Stimulated activated CD8-positive, alpha-beta memory T cell treated with anti-CD3 and anti-CD28 coated beads, Interleukin-7, amount 100 ng/mL, for 1 hour (primary cell): ENCODE measurements at regions not wholly inside any gene's neighbourhood (a gene's known extent, or its start where the extent isn't known, plus 50 kb on each side); places are given as distances from the start of the nearest gene placed in this dataset.
"Not testable (repeated sequence)": the region's sequence is repeated elsewhere in the genome, so short reads cannot be mapped to it uniquely, and the experiment has no call there.

Source experiments
- DNase-seq, 2 donors: peaks; one replicate each; pipeline ENCODE4 v3.0.0-alpha.2; 2020; ENCODE audit warnings: low read depth in 2 of 2

GRCh38 chr17:51387986-51388385 lies 127.6 kb downstream of the UTP18 start:
- DNase-seq, result no peak

GRCh38 chr17:51389875-51390274 lies 129.5 kb downstream of the UTP18 start:
- no peak for DNase-seq

DNA sequence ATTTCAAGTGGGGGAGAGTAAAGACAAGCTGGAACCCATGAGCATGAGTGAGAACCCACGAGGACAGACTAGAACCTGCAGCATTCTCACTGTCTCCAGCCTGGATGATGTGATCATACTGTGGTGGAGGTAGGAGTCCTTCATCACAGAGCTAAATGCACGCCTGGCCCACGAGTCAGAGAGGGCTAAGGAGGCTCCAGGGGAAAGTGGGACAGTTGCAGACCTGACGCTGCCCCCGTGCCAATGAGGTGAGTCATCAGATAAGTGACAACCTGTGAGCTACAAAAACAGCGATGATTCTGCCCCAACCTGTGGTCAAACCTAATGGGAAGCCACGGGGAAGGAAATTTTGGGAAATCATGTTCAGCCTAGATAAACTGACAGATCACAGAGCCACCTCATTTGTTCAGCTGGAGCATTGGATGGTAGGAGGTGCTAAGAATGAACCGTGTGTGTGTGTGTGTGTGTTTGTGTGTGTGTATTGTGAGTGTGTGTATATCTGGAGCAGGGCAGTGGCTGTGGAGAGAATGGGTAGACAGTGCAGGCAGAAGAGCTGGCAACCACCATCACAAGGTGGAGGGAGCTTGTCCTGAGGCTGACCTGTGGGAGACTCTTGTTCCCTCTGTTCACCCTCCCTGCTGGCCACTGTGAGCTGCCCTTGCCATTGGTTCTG lies 131.8 kb downstream of the UTP18 start:
- DNase-seq, result no peak

- DNase-seq, result no peak
Measured at GRCh38 chr17:51395621-51396020, 135.3 kb downstream of the UTP18 start.

- no peak for DNase-seq
Measured at GRCh38 chr17:51397361-51398127, 137.2 kb downstream of the UTP18 start.

DNA sequence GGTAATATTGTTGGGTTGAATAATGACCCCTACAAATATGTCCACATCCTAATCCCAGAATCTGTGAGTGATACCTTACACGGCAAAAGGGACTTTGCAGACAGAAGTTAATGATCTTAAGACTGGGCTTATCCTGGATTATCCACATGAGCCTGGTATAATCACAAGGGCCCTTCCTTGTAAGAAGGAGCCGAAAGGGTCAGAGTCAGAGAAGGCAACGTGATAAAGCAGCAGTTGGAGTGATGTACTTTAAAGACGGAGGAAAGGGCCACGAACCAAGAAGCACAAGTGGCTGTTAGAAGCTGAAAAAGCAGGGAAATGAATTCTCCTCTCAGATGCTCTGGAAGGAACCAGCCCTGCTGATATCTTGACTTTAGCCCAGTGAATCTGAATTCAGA lies 137.8 kb downstream of the UTP18 start:
- no peak for DNase-seq

- no peak for DNase-seq
Measured at GRCh38 chr17:51398687-51399086, 138.3 kb downstream of the UTP18 start.

DNA sequence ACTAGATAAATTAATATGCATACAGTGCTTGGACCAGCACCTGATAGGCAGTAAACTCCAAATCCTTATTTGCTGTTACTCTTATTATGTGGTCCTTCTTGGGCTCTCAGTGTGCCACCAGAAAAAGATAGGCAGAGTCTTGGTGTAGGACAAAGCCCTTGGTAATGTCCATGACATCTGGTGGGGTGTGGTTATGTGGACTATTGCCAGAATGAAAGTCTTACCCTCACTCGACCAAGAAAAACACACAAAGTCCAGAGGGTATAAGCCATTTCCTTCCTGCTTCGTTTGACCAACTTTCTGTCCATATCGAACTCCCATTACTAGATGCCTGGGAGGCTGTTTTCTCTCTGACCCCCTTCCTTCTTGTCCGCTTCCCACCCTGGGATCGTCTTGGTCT lies 140.9 kb downstream of the UTP18 start:
- no peak for DNase-seq

- no peak for DNase-seq
Measured at GRCh38 chr17:51402899-51403298, 142.6 kb downstream of the UTP18 start.

DNA sequence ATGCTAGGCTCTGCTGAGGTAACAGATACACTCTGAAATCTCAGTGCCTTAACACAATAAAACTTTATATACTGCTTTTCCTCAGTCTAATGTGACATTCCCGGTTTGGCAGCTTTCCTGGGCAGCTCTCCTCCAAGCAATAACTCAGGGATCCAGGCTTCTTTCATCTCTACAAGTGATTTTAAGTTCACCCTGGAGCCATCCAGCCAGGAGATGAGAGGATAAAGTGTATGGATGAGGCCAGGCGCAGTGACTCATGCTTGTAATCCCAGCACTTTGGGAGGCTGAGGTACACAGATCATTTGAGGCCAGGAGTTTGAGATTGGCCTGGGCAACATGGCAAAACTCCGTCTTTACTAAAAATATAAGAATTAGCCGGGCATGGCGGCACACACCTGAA lies 147.2 kb downstream of the UTP18 start:
- no peak for DNase-seq

GRCh38 chr17:51419476-51419875 lies 159.1 kb downstream of the UTP18 start:
- DNase-seq, result no peak

DNA sequence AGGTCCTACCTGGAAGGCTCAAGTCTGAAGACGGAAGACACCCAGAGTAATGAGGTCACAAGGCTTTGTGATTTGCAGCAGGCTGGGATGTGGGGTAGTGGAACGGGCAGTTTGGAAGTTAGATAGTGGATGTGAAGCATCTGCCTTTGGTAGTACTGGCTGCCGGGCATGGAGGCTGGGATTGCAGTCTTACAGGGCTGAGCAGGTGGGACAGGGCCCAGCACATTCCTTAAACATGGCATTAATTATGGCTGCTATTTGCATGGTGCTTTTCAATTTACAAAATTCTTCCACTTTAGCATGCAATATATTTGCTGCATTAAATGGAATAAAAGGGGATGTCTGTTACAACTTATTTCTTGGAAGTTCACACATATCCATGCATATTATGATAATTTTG lies 161.2 kb downstream of the UTP18 start:
- DNase-seq, result no peak

DNA sequence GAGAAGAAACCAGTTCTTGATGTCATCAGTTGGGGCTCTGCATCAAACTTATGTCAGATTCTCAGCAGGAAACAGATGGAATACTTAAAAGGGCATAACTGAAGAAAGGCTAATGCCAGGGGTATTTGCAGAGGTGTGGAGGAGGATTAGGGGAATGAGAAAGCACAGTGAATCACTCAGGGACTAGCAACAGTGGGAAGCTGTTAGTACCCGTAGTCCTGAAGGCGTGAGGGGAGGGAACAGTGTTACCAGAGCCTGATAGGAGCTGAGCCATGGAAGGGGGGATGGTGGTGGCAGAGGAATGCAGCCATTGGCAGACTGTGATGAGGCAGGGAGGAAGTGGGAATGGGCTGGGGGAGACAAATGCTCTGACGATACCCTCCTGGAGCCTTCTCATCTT lies 162.3 kb downstream of the UTP18 start:
- no peak for DNase-seq

- DNase-seq, result no peak
Measured at GRCh38 chr17:51423421-51424160, 163.2 kb downstream of the UTP18 start.

DNA sequence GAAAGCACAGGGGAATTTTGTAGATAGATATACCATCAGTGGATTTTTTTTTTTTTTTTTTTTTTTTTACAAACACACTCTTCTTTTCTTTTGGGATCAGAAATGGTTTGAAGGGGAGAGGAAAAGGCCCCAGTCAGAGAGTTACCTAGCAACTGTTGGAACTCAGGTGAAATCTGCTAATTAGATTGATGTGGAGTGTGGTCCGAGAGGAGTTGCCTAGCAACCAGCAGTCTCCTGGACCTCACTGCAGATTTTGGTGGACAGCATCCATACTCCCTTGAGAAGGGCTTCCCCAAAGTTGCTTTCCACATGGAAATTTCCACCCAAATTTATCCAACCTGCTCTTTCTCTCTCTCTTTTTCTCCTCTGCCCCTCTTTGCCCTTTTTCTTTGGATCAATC lies 165.4 kb downstream of the UTP18 start:
- DNase-seq, result no peak

DNA sequence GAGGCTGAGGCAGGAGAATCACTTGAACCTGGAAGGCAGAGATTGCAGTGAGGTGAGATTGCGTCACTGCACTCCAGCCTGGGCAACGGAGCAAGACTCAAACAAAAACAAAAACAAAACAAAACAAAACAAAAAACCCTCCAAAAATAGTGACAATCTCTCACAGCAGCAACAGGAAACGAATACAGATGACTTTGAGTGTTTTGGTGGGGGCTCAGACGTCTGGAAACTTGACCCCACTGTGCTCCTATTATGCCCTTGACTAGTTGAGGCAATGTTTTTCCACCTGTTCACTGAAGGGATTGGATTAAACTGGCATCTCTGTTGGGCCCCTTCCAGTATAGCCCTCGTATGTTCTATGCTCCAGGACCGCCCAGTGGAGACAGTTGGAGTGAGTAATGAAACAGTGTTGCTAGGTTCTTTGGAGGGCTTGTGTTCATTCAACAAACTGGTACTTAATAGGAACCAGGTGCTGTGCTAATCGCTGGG lies 167.0 kb downstream of the UTP18 start:
- no peak for DNase-seq

- DNase-seq, result peak in 1 of 2 donors; percentile 13
Measured at GRCh38 chr17:51427856-51428255, 167.5 kb downstream of the UTP18 start.

- DNase-seq, result no peak
Measured at GRCh38 chr17:51428668-51429495, 168.5 kb downstream of the UTP18 start.

DNA sequence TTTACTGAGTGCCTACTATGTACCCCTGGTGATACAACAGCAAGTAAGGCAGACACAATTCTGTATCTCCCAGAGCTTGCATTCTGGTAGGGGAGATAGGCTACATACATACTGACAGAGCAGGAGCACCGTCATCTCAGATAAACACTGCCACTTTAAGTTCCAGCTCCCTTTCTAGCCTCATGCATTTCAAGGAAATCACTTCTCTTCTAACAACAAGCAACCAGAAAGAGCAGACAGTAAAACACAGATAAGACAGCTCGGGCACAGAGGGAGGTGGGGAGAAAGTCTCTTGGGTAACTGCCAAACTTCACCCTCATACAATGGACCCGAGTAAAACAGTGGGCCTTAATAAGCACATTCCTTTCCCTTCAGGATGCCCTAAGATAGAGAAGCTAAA lies 169.6 kb downstream of the UTP18 start:
- DNase-seq, result not testable (repeated sequence)

DNA sequence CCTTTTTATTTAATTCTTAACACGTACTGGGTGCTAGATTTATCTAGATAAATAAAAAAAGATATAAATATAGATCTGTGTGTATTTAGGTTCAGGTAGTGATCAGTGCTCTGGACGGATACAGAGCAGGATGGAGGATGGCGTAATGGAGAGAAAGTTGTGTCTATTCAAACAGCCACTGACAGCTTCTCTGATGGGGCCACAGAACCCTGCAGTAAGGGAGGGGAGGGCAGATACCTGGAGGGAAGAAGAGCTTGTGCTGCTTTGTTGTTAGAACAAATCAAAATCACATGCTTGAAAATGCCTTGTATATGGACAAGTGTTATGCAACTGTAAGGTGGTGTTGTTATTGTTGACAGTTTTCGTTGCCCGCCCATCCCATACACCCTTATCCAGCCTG lies 170.2 kb downstream of the UTP18 start:
- DNase-seq, result no peak

DNA sequence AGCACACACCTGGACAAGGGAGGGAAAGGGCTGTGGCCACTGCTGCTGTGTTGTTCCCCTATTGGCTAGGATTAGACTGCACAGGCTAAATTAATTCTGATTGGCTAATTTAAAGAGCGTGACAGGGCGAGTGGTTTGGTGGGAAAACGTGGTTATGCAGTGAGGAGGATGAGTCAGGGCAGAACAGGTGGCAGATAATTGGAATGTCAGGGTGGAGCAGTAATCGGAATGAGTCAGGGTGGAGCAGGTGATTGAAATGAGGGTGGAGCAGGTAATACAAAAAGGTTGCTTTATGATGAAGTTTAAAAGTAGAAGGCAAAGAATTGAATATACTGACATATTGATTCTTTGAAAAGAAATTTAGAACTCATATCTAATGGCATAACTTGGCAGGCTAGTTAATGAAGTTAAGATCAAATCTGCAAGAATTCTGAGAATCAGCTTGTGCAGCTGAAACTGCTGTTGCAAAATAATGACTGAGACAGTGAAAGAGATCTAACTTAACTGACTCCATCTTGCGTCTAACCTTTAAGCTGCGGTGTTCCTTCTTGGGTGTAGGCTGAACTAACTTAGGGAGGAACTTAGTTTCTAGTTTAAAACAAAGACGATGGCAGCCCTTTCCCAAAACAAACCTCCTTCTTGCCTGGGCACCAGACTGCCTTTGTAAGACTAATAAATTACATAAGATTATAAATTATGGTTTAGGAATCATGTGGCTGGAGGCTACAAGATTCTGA lies 174.3 kb downstream of the UTP18 start:
- no peak for DNase-seq
